ENCODE measurements at regions not wholly inside any gene's neighbourhood (a gene's known extent, or its start where the extent isn't known, plus 50 kb on each side); places are given as distances from the start of the nearest gene placed in this dataset.

GRCh38 chr1:58251430-58252073 lies 295.0 kb downstream of the OMA1 start:
- H3K79me2 ChIP-seq (ENCODE audit: insufficient read depth, low read length) = no peaks in the 10 kb centered on the region

DNA sequence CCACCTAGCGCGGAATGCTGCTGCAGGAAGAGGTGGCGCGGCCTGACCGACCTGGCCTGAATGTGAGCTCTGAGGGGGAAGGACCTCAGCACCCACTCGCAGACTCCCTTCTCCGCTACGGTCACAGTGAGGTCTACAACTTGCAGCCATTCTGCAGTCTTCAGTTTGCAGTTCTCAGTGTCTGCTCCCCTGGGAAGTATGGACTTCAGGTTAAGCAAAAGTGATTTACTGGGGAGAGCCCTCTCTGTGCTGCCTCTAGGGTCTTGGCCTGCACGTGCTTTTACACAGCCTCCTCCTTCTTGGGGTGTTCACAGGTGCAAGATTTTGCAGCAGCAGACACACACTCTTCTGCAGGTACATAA lies 296.0 kb downstream of the OMA1 start:
- Histone ChIP-seq H3K4me2 (ENCODE audit: low read depth, low read length, poor library complexity, severe bottlenecking) (no peak overlapping the region), H3K36me3 (ENCODE audit: low read length) (no peaks in the 10 kb centered on the region), H3K79me2 (ENCODE audit: insufficient read depth, low read length) (no peaks in the 10 kb centered on the region), H3F3A (ENCODE audit: insufficient read depth) (no peaks in the 10 kb centered on the region), H3K9ac (ENCODE audit: low read length) (no peak overlapping the region), H3K27me3 (ENCODE audit: low read length) (no peaks in the 10 kb centered on the region), H3K4me3 (ENCODE audit: insufficient read depth, low read length, poor library complexity, severe bottlenecking) (no peak overlapping the region), H3K9me3 (ENCODE audit: insufficient read depth, low read length) (no peaks in the 10 kb centered on the region), H3K9me2 (replicated peaks; ENCODE audit: insufficient read depth, low read length) (no peaks in the 10 kb centered on the region), H3K27ac (ENCODE audit: low read depth, low read length) (no peak overlapping the region), H2AFZ (ENCODE audit: low read depth, low read length, severe bottlenecking) (no peak overlapping the region), H4K20me1 (ENCODE audit: low read depth, low read length) (no peaks in the 10 kb centered on the region)
- TF ChIP-seq, protein P1, sequence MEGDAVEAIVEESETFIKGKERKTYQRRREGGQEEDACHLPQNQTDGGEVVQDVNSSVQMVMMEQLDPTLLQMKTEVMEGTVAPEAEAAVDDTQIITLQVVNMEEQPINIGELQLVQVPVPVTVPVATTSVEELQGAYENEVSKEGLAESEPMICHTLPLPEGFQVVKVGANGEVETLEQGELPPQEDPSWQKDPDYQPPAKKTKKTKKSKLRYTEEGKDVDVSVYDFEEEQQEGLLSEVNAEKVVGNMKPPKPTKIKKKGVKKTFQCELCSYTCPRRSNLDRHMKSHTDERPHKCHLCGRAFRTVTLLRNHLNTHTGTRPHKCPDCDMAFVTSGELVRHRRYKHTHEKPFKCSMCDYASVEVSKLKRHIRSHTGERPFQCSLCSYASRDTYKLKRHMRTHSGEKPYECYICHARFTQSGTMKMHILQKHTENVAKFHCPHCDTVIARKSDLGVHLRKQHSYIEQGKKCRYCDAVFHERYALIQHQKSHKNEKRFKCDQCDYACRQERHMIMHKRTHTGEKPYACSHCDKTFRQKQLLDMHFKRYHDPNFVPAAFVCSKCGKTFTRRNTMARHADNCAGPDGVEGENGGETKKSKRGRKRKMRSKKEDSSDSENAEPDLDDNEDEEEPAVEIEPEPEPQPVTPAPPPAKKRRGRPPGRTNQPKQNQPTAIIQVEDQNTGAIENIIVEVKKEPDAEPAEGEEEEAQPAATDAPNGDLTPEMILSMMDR (IDR thresholded peaks at IDR 0.05; ENCODE audit: insufficient read depth, low read length, poor library complexity, severe bottlenecking) = no peak
- no peak for TF ChIP-seq EZH2phosphoT487 (conservative IDR thresholded peaks at IDR 0.05; ENCODE audit: low read length)

More at GRCh38 chr1:58251430-58252073, 295.0 kb downstream of the OMA1 start:
- no peak for TF ChIP-seq EZH2phosphoT487 (conservative IDR thresholded peaks at IDR 0.05; ENCODE audit: low read length)
- TF ChIP-seq, protein P1 (IDR thresholded peaks at IDR 0.05; ENCODE audit: insufficient read depth, low read length, poor library complexity, severe bottlenecking) = no peak
- Histone ChIP-seq H2AFZ (ENCODE audit: low read depth, low read length, severe bottlenecking) (no peak overlapping the region), H3K9me3 (ENCODE audit: insufficient read depth, low read length) (no peaks in the 10 kb centered on the region), H3K4me2 (ENCODE audit: low read depth, low read length, poor library complexity, severe bottlenecking) (no peak overlapping the region), H3F3A (ENCODE audit: insufficient read depth) (no peaks in the 10 kb centered on the region), H3K36me3 (ENCODE audit: low read length) (no peaks in the 10 kb centered on the region), H3K4me3 (ENCODE audit: insufficient read depth, low read length, poor library complexity, severe bottlenecking) (no peak overlapping the region), H3K27ac (ENCODE audit: low read depth, low read length) (no peak overlapping the region), H3K27me3 (ENCODE audit: low read length) (no peaks in the 10 kb centered on the region), H4K20me1 (ENCODE audit: low read depth, low read length) (no peaks in the 10 kb centered on the region), H3K9ac (ENCODE audit: low read length) (no peak overlapping the region), H3K9me2 (replicated peaks; ENCODE audit: insufficient read depth, low read length) (no peaks in the 10 kb centered on the region)

DNA sequence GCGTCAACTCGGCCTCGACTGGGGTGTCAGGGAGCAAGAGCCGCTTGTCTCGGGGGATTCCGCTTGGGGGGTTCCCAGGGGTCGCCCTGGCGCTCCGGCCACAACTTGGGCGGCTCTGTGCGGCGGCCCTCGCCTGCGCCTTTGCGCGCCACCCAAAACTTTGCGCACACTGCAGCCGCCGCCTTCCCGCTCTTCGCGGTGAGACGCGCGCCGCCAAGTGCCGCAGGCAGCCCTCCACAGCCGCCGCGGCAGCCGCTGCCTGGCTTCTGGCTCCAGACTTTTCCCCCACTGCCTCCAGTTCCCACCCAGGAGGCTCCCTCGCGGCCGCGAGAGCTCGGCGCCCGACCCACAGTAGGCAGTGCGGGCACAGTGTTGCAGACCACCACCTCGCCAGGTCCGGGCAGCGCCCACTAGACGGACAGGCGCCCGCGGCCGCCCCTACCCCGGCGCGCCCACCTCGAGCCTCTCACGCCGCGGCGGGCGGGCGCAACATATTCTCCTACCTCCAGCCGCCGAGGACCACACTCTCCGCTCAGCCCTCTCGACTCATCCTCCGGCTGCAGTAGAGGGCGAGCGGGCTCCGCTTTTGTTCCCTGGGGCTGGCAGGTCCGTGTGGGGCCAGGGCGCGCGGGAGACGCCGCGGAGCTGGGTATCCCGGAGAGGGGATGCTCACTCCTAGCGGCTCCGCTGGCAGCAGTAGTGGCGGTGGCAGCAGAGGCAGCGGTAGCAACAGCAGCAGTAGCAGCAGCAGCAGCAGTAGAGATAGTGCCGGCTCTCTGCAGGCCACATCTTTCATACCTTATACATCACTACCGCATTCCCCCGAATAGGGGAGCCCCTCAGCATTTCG lies 296.6 kb downstream of the OMA1 start:
- H3K4me3 ChIP-seq (ENCODE audit: insufficient read depth, low read length, poor library complexity, severe bottlenecking) = no peak overlapping the region
- H3K9me3 ChIP-seq (ENCODE audit: insufficient read depth, low read length) = no peaks in the 10 kb centered on the region
- no peaks in the 10 kb centered on the region for H3F3A ChIP-seq (ENCODE audit: insufficient read depth)
- no peaks in the 10 kb centered on the region for H3K9me2 ChIP-seq (replicated peaks; ENCODE audit: insufficient read depth, low read length)
- H3K36me3 ChIP-seq (ENCODE audit: low read length) = no peaks in the 10 kb centered on the region
- no peak overlapping the region for H2AFZ ChIP-seq (ENCODE audit: low read depth, low read length, severe bottlenecking)
- H3K4me2 ChIP-seq (ENCODE audit: low read depth, low read length, poor library complexity, severe bottlenecking) = no peak overlapping the region
- no peak for TF ChIP-seq EZH2phosphoT487 (conservative IDR thresholded peaks at IDR 0.05; ENCODE audit: low read length)
- TF ChIP-seq, protein P1 (IDR thresholded peaks at IDR 0.05; ENCODE audit: insufficient read depth, low read length, poor library complexity, severe bottlenecking) = no peak
- H3K79me2 ChIP-seq (ENCODE audit: insufficient read depth, low read length) = no peaks in the 10 kb centered on the region
- no peak overlapping the region for H3K9ac ChIP-seq (ENCODE audit: low read length)
- H3K27me3 ChIP-seq (ENCODE audit: low read length) = no peaks in the 10 kb centered on the region
- H4K20me1 ChIP-seq (ENCODE audit: low read depth, low read length) = no peaks in the 10 kb centered on the region
- H3K27ac ChIP-seq (ENCODE audit: low read depth, low read length) = no peak overlapping the region
